ENCODE measurements at regions not wholly inside any gene's neighbourhood (a gene's known extent, or its start where the extent isn't known, plus 50 kb on each side); places are given as distances from the start of the nearest gene placed in this dataset.

GRCh38 chr4:3658530-3658913 is 107.7 kb upstream of the ADRA2C start:
- TF ChIP-seq, protein P1, sequence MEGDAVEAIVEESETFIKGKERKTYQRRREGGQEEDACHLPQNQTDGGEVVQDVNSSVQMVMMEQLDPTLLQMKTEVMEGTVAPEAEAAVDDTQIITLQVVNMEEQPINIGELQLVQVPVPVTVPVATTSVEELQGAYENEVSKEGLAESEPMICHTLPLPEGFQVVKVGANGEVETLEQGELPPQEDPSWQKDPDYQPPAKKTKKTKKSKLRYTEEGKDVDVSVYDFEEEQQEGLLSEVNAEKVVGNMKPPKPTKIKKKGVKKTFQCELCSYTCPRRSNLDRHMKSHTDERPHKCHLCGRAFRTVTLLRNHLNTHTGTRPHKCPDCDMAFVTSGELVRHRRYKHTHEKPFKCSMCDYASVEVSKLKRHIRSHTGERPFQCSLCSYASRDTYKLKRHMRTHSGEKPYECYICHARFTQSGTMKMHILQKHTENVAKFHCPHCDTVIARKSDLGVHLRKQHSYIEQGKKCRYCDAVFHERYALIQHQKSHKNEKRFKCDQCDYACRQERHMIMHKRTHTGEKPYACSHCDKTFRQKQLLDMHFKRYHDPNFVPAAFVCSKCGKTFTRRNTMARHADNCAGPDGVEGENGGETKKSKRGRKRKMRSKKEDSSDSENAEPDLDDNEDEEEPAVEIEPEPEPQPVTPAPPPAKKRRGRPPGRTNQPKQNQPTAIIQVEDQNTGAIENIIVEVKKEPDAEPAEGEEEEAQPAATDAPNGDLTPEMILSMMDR (IDR thresholded peaks at IDR 0.05): no peak
- TF ChIP-seq POLR2A (IDR thresholded peaks at IDR 0.05): no peak
